ENCODE measurements at regions not wholly inside any gene's neighbourhood (a gene's known extent, or its start where the extent isn't known, plus 50 kb on each side); places are given as distances from the start of the nearest gene placed in this dataset.

DNA sequence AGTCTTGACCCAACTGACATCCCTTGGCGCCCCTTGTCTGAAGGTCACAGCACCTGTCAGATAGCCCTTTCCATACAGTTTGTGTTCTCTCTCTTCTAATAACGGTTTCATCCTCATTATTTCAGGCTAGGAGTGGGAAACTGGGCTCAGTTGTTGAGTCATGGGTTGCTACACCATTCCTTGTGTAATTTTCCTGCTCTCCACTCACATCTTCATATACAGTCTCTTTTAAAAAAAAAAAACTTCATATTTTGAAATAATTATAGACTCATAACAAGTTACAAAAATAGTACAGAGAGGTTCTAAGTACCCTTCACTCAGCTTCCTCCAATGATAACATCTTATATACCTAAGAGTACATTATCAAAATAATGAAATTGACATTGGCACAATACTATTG lies 60.2 kb upstream of the GRPR start:
- DNase-seq (ENCODE audit: low read depth, low spot score) (no peak), ATAC-seq (no peak)
- intact Hi-C loops (cut with micrococcal nuclease; ENCODE audit: unreplicated experiment) (no loop called here), in situ Hi-C loops (cut with HindIII; ENCODE audit: low pct_unique_long_range_greater_than_20kb, low sequenced_read_pairs) (no loop called here)
- H3K27me3 ChIP-seq (ENCODE audit: control insufficient read depth, insufficient read depth, low read length) = no peaks in the 10 kb centered on the region
- no peak overlapping the region for H3K27ac ChIP-seq (ENCODE audit: low read length)
- TF ChIP-seq, protein P1, sequence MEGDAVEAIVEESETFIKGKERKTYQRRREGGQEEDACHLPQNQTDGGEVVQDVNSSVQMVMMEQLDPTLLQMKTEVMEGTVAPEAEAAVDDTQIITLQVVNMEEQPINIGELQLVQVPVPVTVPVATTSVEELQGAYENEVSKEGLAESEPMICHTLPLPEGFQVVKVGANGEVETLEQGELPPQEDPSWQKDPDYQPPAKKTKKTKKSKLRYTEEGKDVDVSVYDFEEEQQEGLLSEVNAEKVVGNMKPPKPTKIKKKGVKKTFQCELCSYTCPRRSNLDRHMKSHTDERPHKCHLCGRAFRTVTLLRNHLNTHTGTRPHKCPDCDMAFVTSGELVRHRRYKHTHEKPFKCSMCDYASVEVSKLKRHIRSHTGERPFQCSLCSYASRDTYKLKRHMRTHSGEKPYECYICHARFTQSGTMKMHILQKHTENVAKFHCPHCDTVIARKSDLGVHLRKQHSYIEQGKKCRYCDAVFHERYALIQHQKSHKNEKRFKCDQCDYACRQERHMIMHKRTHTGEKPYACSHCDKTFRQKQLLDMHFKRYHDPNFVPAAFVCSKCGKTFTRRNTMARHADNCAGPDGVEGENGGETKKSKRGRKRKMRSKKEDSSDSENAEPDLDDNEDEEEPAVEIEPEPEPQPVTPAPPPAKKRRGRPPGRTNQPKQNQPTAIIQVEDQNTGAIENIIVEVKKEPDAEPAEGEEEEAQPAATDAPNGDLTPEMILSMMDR (IDR thresholded peaks at IDR 0.05) = no peak
- TF ChIP-seq, protein P2, sequence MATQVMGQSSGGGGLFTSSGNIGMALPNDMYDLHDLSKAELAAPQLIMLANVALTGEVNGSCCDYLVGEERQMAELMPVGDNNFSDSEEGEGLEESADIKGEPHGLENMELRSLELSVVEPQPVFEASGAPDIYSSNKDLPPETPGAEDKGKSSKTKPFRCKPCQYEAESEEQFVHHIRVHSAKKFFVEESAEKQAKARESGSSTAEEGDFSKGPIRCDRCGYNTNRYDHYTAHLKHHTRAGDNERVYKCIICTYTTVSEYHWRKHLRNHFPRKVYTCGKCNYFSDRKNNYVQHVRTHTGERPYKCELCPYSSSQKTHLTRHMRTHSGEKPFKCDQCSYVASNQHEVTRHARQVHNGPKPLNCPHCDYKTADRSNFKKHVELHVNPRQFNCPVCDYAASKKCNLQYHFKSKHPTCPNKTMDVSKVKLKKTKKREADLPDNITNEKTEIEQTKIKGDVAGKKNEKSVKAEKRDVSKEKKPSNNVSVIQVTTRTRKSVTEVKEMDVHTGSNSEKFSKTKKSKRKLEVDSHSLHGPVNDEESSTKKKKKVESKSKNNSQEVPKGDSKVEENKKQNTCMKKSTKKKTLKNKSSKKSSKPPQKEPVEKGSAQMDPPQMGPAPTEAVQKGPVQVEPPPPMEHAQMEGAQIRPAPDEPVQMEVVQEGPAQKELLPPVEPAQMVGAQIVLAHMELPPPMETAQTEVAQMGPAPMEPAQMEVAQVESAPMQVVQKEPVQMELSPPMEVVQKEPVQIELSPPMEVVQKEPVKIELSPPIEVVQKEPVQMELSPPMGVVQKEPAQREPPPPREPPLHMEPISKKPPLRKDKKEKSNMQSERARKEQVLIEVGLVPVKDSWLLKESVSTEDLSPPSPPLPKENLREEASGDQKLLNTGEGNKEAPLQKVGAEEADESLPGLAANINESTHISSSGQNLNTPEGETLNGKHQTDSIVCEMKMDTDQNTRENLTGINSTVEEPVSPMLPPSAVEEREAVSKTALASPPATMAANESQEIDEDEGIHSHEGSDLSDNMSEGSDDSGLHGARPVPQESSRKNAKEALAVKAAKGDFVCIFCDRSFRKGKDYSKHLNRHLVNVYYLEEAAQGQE (IDR thresholded peaks at IDR 0.05; ENCODE audit: insufficient read depth in 1 of 2, low read depth in 2 of 2, low read length in 1 of 2) = no peak
- no peak for TF ChIP-seq TCF7L2 (IDR thresholded peaks at IDR 0.05; ENCODE audit: low read depth, low read length)
- no peak for TF ChIP-seq POLR2AphosphoS5 (IDR thresholded peaks at IDR 0.05; ENCODE audit: low read depth, low read length)
- TF ChIP-seq SIN3A (IDR thresholded peaks at IDR 0.05; ENCODE audit: borderline replicate concordance, insufficient read depth, low read depth, low read length) = no peak
- POLR2A ChIA-PET = no interaction called here
- no TSS peak for BruUV-seq (replicated peaks)
- H3K9me3 ChIP-seq (ENCODE audit: control insufficient read depth, insufficient read depth, low read depth, low read length) = no peaks in the 10 kb centered on the region
- CTCF ChIA-PET = no interaction called here
- H3K4me3 ChIP-seq (ENCODE audit: low read depth in 2 of 2, low read length in 2 of 2) = no peak overlapping the region
- no peaks in the 10 kb centered on the region for H3K36me3 ChIP-seq (ENCODE audit: control insufficient read depth, insufficient read depth, low read length)
- H3K4me1 ChIP-seq (ENCODE audit: control insufficient read depth, insufficient read depth, low read length) = no peaks in the 10 kb centered on the region

GRCh38 chrX:16061296-16061695 lies 62.1 kb upstream of the GRPR start:
- BruUV-seq (replicated peaks) = no TSS peak
- TF ChIP-seq, protein P2 (IDR thresholded peaks at IDR 0.05; ENCODE audit: insufficient read depth in 1 of 2, low read depth in 2 of 2, low read length in 1 of 2) = no peak
- TF ChIP-seq POLR2AphosphoS5 (IDR thresholded peaks at IDR 0.05; ENCODE audit: low read depth, low read length) = no peak
- no peak for TF ChIP-seq SIN3A (IDR thresholded peaks at IDR 0.05; ENCODE audit: borderline replicate concordance, insufficient read depth, low read depth, low read length)
- TF ChIP-seq, protein P1 (IDR thresholded peaks at IDR 0.05) = no peak
- no peak for TF ChIP-seq TCF7L2 (IDR thresholded peaks at IDR 0.05; ENCODE audit: low read depth, low read length)
- ATAC-seq = no peak
- H3K4me1 ChIP-seq (ENCODE audit: control insufficient read depth, insufficient read depth, low read length) = no peaks in the 10 kb centered on the region
- intact Hi-C loops (cut with micrococcal nuclease; ENCODE audit: unreplicated experiment) (no loop called here), in situ Hi-C loops (cut with HindIII; ENCODE audit: low pct_unique_long_range_greater_than_20kb, low sequenced_read_pairs) (no loop called here)
- POLR2A ChIA-PET = no interaction called here
- CTCF ChIA-PET = no interaction called here
- no peaks in the 10 kb centered on the region for H3K27me3 ChIP-seq (ENCODE audit: control insufficient read depth, insufficient read depth, low read length)
- no peak for DNase-seq (ENCODE audit: low read depth, low spot score)
- H3K4me3 ChIP-seq (ENCODE audit: low read depth in 2 of 2, low read length in 2 of 2) = no peak overlapping the region
- H3K27ac ChIP-seq (ENCODE audit: low read length) = no peak overlapping the region
- no peaks in the 10 kb centered on the region for H3K36me3 ChIP-seq (ENCODE audit: control insufficient read depth, insufficient read depth, low read length)
- H3K9me3 ChIP-seq (ENCODE audit: control insufficient read depth, insufficient read depth, low read depth, low read length) = no peaks in the 10 kb centered on the region

Data from Panc1 (cell line).